ENCODE measurements at regions not wholly inside any gene's neighbourhood (a gene's known extent, or its start where the extent isn't known, plus 50 kb on each side); places are given as distances from the start of the nearest gene placed in this dataset.

GRCh38 chr13:61039302-61039701, 376.3 kb downstream of the PCDH20 start:
- no peak for TF ChIP-seq CTCF (IDR thresholded peaks at IDR 0.05)
- intact Hi-C loops (cut with DNase I): no loop called here
- Histone ChIP-seq H3K27me3 (no peaks in the 10 kb centered on the region), H3K9ac (ENCODE audit: low read depth in 2 of 2, low read length in 2 of 2) (no peak overlapping the region), H3K36me3 (no peaks in the 10 kb centered on the region), H3K4me3 (no peak overlapping the region), H3K9me3 (no peaks in the 10 kb centered on the region), H3K27ac (no peak overlapping the region), H3K4me1 (no peaks in the 10 kb centered on the region)
- no peak for DNase-seq

- Histone ChIP-seq H3K9ac (ENCODE audit: low read depth in 2 of 2, low read length in 2 of 2) (no peak overlapping the region), H3K4me1 (no peaks in the 10 kb centered on the region), H3K9me3 (no peaks in the 10 kb centered on the region), H3K4me3 (no peak overlapping the region), H3K27me3 (no peaks in the 10 kb centered on the region), H3K27ac (no peak overlapping the region), H3K36me3 (no peaks in the 10 kb centered on the region)
- TF ChIP-seq CTCF (IDR thresholded peaks at IDR 0.05): no peak
- no peak for DNase-seq
- intact Hi-C loops (cut with DNase I): no loop called here
Observed at GRCh38 chr13:61036715-61037114, 378.9 kb downstream of the PCDH20 start.

- Histone ChIP-seq H3K9ac (ENCODE audit: low read depth in 2 of 2, low read length in 2 of 2) (no peak overlapping the region), H3K27me3 (no peaks in the 10 kb centered on the region), H3K4me3 (no peak overlapping the region), H3K36me3 (no peaks in the 10 kb centered on the region), H3K4me1 (no peaks in the 10 kb centered on the region), H3K27ac (no peak overlapping the region), H3K9me3 (no peaks in the 10 kb centered on the region)
- intact Hi-C loops (cut with DNase I): no loop called here
- no peak for TF ChIP-seq CTCF (IDR thresholded peaks at IDR 0.05)
- DNase-seq: no peak
Observed at GRCh38 chr13:61030445-61030844, 385.2 kb downstream of the PCDH20 start.

GRCh38 chr13:61029064-61029463, 386.6 kb downstream of the PCDH20 start:
- H3K36me3 ChIP-seq: no peaks in the 10 kb centered on the region
- H3K4me3 ChIP-seq: no peak overlapping the region
- H3K27me3 ChIP-seq: no peaks in the 10 kb centered on the region
- H3K27ac ChIP-seq: no peak overlapping the region
- no peak for TF ChIP-seq CTCF (IDR thresholded peaks at IDR 0.05)
- DNase-seq: no peak
- no peak overlapping the region for H3K9ac ChIP-seq (ENCODE audit: low read depth in 2 of 2, low read length in 2 of 2)
- no peaks in the 10 kb centered on the region for H3K9me3 ChIP-seq
- H3K4me1 ChIP-seq: no peaks in the 10 kb centered on the region
- intact Hi-C loops (cut with DNase I): no loop called here

- no peak for DNase-seq
- Histone ChIP-seq H3K9ac (ENCODE audit: low read depth in 2 of 2, low read length in 2 of 2) (no peak overlapping the region), H3K27ac (no peak overlapping the region), H3K9me3 (no peaks in the 10 kb centered on the region), H3K27me3 (no peaks in the 10 kb centered on the region), H3K4me3 (no peak overlapping the region), H3K36me3 (no peaks in the 10 kb centered on the region), H3K4me1 (no peaks in the 10 kb centered on the region)
- TF ChIP-seq CTCF (IDR thresholded peaks at IDR 0.05): no peak
- intact Hi-C loops (cut with DNase I): no loop called here
Observed at GRCh38 chr13:61024046-61024445, 391.6 kb downstream of the PCDH20 start.

- H3K9me3 ChIP-seq: no peaks in the 10 kb centered on the region
- H3K27ac ChIP-seq: no peak overlapping the region
- no peak overlapping the region for H3K9ac ChIP-seq (ENCODE audit: low read depth in 2 of 2, low read length in 2 of 2)
- H3K27me3 ChIP-seq: no peaks in the 10 kb centered on the region
- H3K4me3 ChIP-seq: no peak overlapping the region
- H3K4me1 ChIP-seq: no peaks in the 10 kb centered on the region
- intact Hi-C loops (cut with DNase I): no loop called here
- H3K36me3 ChIP-seq: no peaks in the 10 kb centered on the region
- no peak for DNase-seq
- TF ChIP-seq CTCF (IDR thresholded peaks at IDR 0.05): no peak
Observed at GRCh38 chr13:61021838-61022237, 393.8 kb downstream of the PCDH20 start.

Data from colonic mucosa (tissue), 4 donors.